ENCODE measurements at regions not wholly inside any gene's neighbourhood (a gene's known extent, or its start where the extent isn't known, plus 50 kb on each side); places are given as distances from the start of the nearest gene placed in this dataset.
A peak's percentile ranks its signal among the peaks of the same experiment; 100 is the strongest.
"Not testable (repeated sequence)": the region's sequence is repeated elsewhere in the genome, so short reads cannot be mapped to it uniquely, and the experiment has no call there.

DNA sequence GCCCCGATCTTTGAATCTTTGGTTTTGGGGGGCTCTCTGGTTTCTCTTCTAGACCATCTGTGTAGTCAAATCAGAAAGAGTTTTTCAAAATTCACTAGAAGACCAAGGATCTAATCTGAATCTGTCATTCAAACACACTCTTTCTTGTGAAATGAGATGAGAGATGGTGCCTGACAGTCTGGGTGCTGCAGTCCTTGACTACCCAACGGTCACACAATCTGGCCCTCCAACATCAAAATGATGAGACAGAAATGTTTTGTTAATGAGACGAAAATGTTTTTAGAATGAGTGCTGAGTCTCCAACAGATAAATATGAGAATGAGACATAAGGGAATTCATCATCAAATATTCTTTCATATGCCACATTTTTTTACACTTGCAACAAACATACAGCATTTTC, 695.7 kb upstream of the USP15 start:
- H3K4me3 ChIP-seq, result no peak overlapping the region

DNA sequence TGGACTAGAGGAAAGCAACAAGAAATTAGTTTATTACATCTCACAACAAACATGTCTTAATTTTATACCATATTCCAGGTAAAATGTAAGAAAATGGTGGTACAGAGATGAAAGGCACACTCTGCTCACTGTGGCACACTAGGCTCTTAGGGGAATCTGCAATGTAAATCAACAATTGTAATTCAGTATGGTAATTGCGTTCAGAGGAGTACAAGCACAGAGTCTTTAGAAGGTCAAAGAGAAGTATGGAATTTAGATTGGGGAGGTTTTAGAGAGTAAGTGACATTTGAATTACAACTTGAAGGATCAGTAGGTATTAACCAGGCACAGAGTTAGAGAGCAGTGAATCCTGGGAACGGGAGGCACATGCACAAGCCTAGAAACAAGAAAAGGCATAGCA, 694.0 kb upstream of the USP15 start:
- no peaks in the 10 kb centered on the region for H3K27me3 ChIP-seq
- no peak overlapping the region for H3K4me3 ChIP-seq
- TF ChIP-seq, protein P1, sequence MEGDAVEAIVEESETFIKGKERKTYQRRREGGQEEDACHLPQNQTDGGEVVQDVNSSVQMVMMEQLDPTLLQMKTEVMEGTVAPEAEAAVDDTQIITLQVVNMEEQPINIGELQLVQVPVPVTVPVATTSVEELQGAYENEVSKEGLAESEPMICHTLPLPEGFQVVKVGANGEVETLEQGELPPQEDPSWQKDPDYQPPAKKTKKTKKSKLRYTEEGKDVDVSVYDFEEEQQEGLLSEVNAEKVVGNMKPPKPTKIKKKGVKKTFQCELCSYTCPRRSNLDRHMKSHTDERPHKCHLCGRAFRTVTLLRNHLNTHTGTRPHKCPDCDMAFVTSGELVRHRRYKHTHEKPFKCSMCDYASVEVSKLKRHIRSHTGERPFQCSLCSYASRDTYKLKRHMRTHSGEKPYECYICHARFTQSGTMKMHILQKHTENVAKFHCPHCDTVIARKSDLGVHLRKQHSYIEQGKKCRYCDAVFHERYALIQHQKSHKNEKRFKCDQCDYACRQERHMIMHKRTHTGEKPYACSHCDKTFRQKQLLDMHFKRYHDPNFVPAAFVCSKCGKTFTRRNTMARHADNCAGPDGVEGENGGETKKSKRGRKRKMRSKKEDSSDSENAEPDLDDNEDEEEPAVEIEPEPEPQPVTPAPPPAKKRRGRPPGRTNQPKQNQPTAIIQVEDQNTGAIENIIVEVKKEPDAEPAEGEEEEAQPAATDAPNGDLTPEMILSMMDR (IDR thresholded peaks at IDR 0.05), result no peak
- TF ChIP-seq POLR2A (IDR thresholded peaks at IDR 0.05), result no peak
- H3K9me3 ChIP-seq (replicated peaks in 1 of 3), result no peaks in the 10 kb centered on the region
- no peak overlapping the region for H3K27ac ChIP-seq
- 53 to 79% (median 74%) methylated on average over 2 of the region's 2 CpGs for WGBS, 4 donors
- no peaks in the 10 kb centered on the region for H3K36me3 ChIP-seq (replicated peaks in 1 of 2)
- intact Hi-C loops (cut with DNase I), result no loop called here
- no peak for DNase-seq
- no peaks in the 10 kb centered on the region for H3K4me1 ChIP-seq (replicated peaks in 1 of 2)

More for the DNA sequence above, 695.7 kb upstream of the USP15 start:
- intact Hi-C loops (cut with DNase I), result no loop called here
- no peak for TF ChIP-seq POLR2A (IDR thresholded peaks at IDR 0.05)
- TF ChIP-seq, protein P1 (IDR thresholded peaks at IDR 0.05), result no peak
- Histone ChIP-seq H3K9me3 (replicated peaks in 1 of 3) (no peaks in the 10 kb centered on the region), H3K36me3 (replicated peaks in 1 of 2) (no peaks in the 10 kb centered on the region), H3K4me1 (replicated peaks in 1 of 2) (no peaks in the 10 kb centered on the region), H3K27ac (no peak overlapping the region), H3K27me3 (no peaks in the 10 kb centered on the region)
- 42 to 52% (median 48%) methylated on average over 3 of the region's 3 CpGs for WGBS, 4 donors
- no peak for DNase-seq

DNA sequence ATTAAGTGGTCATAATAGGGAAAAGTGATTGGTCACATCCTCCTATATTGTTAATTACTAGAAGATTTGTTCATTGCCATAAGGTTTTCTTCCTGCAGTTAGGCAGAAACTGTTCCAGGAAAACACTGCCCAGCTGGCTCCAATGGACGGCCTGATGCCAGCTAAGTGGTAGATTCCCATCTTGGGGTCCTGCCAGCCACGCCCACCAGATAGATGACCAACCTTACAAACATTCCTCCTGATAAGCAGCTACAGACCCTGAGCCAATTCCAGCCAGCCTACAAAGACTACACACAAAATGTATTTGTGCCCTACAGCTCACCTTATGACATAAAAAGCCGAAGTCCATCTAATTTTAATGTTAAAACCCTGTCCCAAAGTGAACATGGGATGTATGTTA, 685.9 kb upstream of the USP15 start:
- no peaks in the 10 kb centered on the region for H3K9me3 ChIP-seq (replicated peaks in 1 of 3)
- no peaks in the 10 kb centered on the region for H3K27me3 ChIP-seq
- H3K27ac ChIP-seq, result no peak overlapping the region
- no peaks in the 10 kb centered on the region for H3K4me1 ChIP-seq (replicated peaks in 1 of 2)
- no peaks in the 10 kb centered on the region for H3K36me3 ChIP-seq (replicated peaks in 1 of 2)
- H3K4me3 ChIP-seq, result no peak overlapping the region
- WGBS, 4 donors, result 58 to 61% (median 60%) methylated on average over 3 of the region's 3 CpGs
- intact Hi-C loops (cut with DNase I), result no loop called here
- peak in 1 of 7 donors; percentile 1 for DNase-seq
- no peak for TF ChIP-seq POLR2A (IDR thresholded peaks at IDR 0.05)
- TF ChIP-seq, protein P1 (IDR thresholded peaks at IDR 0.05), result no peak

DNA sequence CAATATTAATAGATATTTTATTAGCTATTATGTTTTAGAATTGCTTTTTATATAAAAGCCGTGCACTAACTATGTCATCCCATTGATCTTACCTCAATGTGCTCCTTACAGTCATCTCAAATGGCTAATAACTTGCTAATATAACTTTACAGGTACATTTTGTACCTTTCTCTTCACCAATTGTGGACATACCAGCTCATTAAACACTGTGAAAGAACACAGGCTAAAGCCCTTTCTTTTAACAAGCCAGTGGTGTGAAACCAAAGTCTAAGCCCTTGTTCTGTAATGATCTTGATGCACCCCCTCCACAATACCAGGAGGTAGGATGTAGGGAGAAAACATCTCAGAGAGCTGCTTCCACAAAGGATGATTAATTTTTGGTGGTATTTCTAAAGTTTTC, 675.3 kb upstream of the USP15 start:
- H3K4me1 ChIP-seq (replicated peaks in 1 of 2), result no peaks in the 10 kb centered on the region
- no peaks in the 10 kb centered on the region for H3K36me3 ChIP-seq (replicated peaks in 1 of 2)
- H3K27ac ChIP-seq, result no peak overlapping the region
- no peaks in the 10 kb centered on the region for H3K9me3 ChIP-seq (replicated peaks in 1 of 3)
- DNase-seq, result no peak
- WGBS, 4 donors, result 81 to 82% (median 82%) methylated on average over 1 of the region's 1 CpG
- H3K27me3 ChIP-seq, result no peaks in the 10 kb centered on the region
- no peak overlapping the region for H3K4me3 ChIP-seq
- intact Hi-C loops (cut with DNase I), result no loop called here
- no peak for TF ChIP-seq POLR2A (IDR thresholded peaks at IDR 0.05)
- TF ChIP-seq, protein P1 (IDR thresholded peaks at IDR 0.05), result no peak

DNA sequence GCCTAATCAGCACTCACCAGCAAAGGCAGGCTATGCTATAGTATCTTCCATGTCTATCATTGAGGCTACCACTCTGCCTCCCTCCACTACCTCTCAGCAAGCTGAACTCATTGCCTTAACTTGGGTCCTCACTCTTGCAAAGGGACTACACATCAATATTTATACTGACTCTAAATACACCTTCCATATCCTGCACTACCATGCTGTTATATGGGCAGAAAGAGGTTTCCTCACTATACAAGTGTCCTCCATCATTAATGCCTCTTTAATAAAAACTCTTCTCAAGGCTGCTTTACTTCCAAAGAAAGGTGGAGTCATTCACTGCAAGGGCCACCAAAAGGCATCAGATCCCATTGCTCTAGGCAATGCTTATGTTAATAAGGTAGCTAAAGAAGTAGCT, 669.3 kb upstream of the USP15 start:
- H3K36me3 ChIP-seq (replicated peaks in 1 of 2); intact Hi-C loops (cut with DNase I); H3K27ac ChIP-seq; H3K9me3 ChIP-seq (replicated peaks in 1 of 3); H3K27me3 ChIP-seq; H3K4me3 ChIP-seq; DNase-seq; H3K4me1 ChIP-seq (replicated peaks in 1 of 2): not testable (repeated sequence)

Data from adrenal gland (tissue), 9 donors.